Pons (tissue), 1 donor: ENCODE measurements at regions not wholly inside any gene's neighbourhood (a gene's known extent, or its start where the extent isn't known, plus 50 kb on each side); places are given as distances from the start of the nearest gene placed in this dataset.
A peak's percentile ranks its signal among the peaks of the same experiment; 100 is the strongest.
"Not testable (repeated sequence)": the region's sequence is repeated elsewhere in the genome, so short reads cannot be mapped to it uniquely, and the experiment has no call there.

Source experiments
- DNase-seq: peaks from one replicate; pipeline ENCODE4 v3.0.0-alpha.2; 2016; ENCODE audit warnings: low spot score

- not testable (repeated sequence) for DNase-seq
Measured at GRCh38 chr5:122515210-122515609, 203.2 kb downstream of the SNCAIP start.

DNA sequence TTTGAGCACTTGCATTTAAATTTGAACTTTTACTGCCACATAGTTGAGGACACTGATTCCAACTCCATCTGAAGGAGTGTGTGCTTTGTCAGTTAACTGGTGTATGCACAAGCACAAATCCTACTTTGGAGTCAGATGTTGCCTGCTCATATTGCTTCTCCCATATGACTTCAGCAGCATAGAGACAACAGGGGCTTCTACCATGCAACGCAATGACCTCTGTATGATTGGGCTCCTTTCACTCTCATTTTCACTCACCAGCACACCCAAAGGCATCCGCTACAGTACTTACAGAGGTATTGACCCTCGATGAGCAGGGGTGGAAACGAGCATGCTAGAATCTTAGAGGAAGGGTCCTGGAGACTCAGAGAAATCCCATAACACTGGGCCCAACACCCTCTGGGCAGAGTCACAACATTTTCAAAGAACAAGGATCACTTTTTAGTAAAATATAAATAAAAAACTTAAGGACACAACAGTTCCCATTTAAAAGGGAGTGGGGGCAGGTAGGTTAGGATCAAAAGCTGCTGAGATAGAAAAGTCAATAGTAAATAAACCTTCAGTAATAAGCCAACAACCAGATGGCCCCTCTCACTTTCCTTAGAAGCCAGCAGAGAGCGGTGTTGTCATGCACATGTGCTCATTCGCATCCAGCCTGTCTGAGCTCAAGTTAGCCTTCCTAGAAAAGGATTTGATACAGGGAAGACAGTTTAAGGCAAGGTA is 203.8 kb downstream of the SNCAIP start:
- peak; percentile 74 for DNase-seq

DNA sequence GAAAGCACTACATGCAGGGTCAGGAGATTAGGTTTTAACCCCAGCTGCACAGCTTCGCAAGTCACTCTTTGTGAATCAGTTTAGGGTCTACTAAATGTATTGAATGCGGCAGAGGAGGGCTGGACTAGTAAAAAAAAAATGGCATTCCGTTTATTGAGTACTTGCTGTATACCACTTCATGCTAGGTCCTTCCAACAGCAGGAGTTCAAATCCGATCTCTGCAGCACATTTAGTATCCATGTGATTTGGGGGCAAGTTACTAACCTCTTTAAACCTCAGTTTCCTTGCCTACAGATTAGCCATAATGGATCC is 204.4 kb downstream of the SNCAIP start:
- no peak for DNase-seq

- DNase-seq: no peak
Measured at GRCh38 chr5:122517091-122517490, 205.1 kb downstream of the SNCAIP start.

- DNase-seq: peak; percentile 17
Measured at GRCh38 chr5:122523776-122524175, 211.7 kb downstream of the SNCAIP start.

DNA sequence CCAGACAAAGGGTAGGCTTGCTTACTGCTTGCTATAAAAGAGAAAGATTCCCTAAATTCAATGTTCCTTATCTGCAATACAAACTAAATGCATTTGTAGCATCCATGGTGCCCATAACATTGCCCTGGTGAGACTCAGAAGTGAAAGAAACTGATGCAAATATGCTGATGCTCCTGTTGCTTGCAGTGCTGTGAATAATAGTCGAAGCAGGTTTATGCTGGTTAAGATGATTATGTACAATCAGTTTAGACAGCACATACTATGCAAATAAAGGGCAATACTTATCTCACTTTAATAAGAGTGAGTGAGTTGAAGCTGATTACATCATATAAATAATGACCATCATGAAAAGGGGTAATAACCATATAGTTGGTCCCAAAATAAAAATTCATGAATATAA is 215.5 kb downstream of the SNCAIP start:
- DNase-seq: no peak

DNA sequence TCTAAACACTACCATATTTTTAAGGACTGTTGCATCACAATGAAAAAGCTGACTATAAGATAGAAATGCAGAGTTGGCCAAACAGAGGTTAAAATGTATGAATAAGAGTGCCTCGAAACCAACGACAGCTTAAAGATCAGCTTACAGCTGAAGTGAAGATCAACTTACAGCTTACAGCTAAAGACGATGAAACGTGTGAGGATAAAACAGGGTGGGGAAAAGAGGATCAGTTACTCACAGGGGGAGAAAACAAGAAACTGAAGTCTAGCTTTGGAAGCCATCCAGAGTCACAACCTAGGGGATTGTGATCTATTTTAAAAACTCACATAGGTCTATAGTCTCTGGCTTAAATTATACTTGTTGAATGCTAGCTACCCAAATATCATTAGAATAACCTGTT is 220.0 kb downstream of the SNCAIP start:
- no peak for DNase-seq

DNA sequence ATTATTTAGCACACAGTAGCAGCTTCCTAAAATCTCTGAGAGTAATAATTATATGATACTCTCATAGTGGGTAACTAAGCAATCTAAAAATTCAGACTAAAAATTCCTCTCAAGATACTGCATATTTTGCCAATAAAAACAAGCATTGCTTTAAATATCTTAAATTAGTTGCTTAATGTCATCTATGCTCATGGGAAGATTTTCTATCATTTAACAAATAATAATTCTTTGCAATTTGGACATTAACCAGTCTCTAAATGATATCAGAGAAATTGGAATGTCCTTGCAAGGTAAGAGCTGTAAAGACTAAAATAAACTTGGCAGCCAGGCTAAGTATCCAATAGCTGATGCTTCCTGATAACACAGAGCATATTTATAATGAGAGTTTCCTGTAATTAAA is 221.8 kb downstream of the SNCAIP start:
- DNase-seq: no peak

DNA sequence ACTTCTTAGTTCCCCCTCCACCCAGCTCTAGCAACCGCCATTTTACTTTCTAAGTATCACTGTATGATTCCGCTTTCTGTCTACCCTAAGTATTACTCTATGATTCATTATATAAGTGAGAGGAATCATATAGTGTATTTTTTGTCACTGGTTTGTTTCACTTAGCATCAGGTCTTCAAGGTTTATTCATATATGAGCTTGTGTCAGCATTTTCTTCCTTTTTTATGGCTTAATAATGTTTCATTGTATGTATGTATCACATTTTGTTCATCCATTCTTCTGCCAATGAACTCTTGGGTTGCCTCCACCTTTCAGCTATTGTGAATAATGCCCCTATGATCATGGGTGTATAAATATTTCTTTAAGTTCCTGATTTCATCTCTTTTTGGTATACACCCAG is 222.8 kb downstream of the SNCAIP start:
- no peak for DNase-seq

GRCh38 chr5:122541388-122541787 is 229.4 kb downstream of the SNCAIP start:
- no peak for DNase-seq

- no peak for DNase-seq
Measured at GRCh38 chr5:122545986-122546385, 228.9 kb upstream of the SNX2 start.

GRCh38 chr5:122547219-122547618 is 227.7 kb upstream of the SNX2 start:
- no peak for DNase-seq

DNA sequence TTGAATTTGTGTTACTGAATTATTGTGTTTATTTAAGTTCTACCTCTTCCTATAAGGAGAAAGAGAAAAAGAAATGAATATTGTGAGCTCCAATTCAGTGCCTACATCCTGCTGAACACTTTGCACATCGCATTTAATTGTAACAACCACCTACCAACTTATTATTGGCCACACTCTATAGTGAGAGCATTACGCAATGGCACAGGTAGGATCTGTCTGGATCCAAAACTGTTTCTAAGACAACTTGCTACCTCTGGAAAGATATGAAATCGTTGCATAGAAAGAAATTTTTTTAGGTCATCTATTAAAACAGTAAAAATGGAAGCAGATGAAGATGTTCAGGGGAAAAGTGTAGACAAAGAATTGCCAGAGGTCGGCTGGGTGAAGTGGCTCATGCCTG is 227.2 kb upstream of the SNX2 start:
- DNase-seq: no peak

DNA sequence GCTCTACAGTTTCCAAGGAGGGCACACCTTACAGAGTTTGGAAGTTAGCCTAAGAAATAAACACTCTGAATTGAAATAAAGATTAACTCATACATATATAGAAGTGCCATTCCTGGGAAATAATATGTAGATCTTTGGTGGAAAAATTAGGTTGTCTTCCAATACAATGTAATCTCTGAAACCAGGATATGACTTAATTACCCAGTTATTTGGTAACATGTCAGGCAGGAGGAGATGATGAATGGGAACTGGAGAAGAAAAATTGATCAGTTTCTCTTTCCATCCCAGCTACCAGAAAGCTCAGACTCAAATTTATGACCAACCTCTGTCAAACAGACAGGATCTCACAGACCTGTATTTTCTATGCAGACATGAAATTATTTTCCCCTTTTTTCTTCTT is 215.2 kb upstream of the SNX2 start:
- DNase-seq: no peak

DNA sequence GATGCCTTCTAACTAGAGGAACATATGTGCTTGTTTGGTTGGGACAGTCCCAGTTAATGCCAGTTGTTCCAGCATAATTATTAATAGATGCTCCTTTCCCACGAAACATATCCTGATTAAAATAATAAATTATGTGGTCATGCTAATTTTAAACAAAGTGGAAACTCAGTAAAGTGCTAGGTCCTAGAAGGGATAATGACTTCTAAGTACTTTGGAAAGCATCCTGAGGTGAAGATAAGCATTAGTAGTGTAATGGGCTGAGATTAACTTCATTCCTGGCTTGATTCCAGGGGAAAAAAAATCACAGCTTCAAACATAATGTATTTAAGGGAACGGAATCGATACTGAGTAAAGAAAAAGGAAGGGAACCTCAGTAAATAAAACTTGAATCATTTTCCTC is 213.7 kb upstream of the SNX2 start:
- no peak for DNase-seq

- no peak for DNase-seq
Measured at GRCh38 chr5:122565331-122565730, 209.5 kb upstream of the SNX2 start.

GRCh38 chr5:122576256-122577016 is 198.4 kb upstream of the SNX2 start:
- DNase-seq: no peak

GRCh38 chr5:122581629-122582028 is 193.3 kb upstream of the SNX2 start:
- DNase-seq: no peak

GRCh38 chr5:122584411-122585300 is 190.2 kb upstream of the SNX2 start:
- DNase-seq: no peak

GRCh38 chr5:122585371-122585770 is 189.5 kb upstream of the SNX2 start:
- no peak for DNase-seq

DNA sequence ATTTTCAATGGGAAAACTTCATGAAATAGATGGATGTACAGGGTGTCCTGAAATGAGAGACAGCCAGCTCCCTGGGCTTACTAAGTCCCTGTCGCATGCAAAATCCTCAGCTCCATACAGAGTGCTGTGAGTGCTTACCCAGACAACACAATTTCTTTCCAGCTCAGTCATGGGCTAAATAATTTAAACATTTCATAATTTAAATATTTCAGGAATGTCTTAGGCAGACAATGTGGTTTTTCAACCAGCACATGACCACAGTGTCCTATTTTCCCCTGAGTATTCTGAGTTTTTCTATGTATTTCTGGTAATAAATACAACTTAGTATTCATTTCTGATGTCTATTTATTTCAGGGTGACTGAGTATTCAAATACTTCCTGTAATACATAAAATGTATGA is 188.5 kb upstream of the SNX2 start:
- no peak for DNase-seq

- no peak for DNase-seq
Measured at GRCh38 chr5:122591828-122592227, 183.1 kb upstream of the SNX2 start.

DNA sequence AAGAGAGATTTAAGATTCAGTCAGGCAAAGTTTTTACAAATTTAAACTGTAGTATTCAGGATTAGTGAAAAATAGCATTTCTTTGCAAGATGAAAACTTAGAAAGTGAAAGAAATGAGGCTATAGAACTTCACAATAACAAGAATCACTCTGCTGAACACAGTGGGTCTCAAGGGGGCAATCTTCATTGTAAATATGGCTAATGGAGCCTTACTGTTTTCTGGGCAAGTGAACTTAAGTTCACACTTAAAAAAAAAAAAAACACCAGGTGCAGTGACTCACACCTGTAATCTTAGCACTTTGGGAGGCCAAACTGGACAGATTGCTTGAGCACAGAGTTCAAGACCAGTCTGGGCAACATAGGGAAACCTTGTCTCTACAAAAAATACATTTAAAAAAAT is 175.9 kb upstream of the SNX2 start:
- no peak for DNase-seq
